H9 (cell line): ENCODE measurements at regions not wholly inside any gene's neighbourhood (a gene's known extent, or its start where the extent isn't known, plus 50 kb on each side); places are given as distances from the start of the nearest gene placed in this dataset.

ENCODE experiments used
- DNase-seq: peaks from one replicate; pipeline ENCODE4 v3.0.0-alpha.2; 2017
- H2AFZ ChIP-seq: one replicate; pipeline ENCODE4 v1.6.1; 2013; ENCODE audit warnings: mild to moderate bottlenecking, low read length, control low read depth, moderate library complexity
- H2AK5ac ChIP-seq: 2 replicates; pipeline ENCODE4 v1.6.1; 2013; ENCODE audit warnings: low read length, control low read depth, mixed read lengths; ENCODE audit not compliant: insufficient read length
- H2BK120ac ChIP-seq: one replicate; pipeline ENCODE4 v1.6.1; 2013; ENCODE audit warnings: low read depth, mild to moderate bottlenecking, low read length, control low read depth, inconsistent platforms; ENCODE audit not compliant: poor library complexity, severe bottlenecking
- H2BK12ac ChIP-seq: 2 replicates; pipeline ENCODE4 v1.6.1; 2013; ENCODE audit warnings: low read length, control low read depth, mixed read lengths, low read depth; ENCODE audit not compliant: insufficient read length
- H2BK15ac ChIP-seq: 2 replicates; pipeline ENCODE4 v1.6.1; 2013; ENCODE audit warnings: low read depth, low read length, control low read depth
- H2BK20ac ChIP-seq: one replicate; pipeline ENCODE4 v1.6.1; 2013; ENCODE audit warnings: low read depth, mild to moderate bottlenecking, low read length, control low read depth, inconsistent platforms; ENCODE audit not compliant: poor library complexity, severe bottlenecking
- H2BK5ac ChIP-seq: 2 replicates; pipeline ENCODE4 v1.6.1; 2013; ENCODE audit warnings: low read length, control low read depth, mixed read lengths; ENCODE audit not compliant: insufficient read length
- H3K14ac ChIP-seq: 2 replicates; pipeline ENCODE4 v1.6.1; 2013; ENCODE audit warnings: low read length, control low read depth; ENCODE audit not compliant: insufficient read depth
- H3K18ac ChIP-seq: 2 replicates; pipeline ENCODE4 v1.6.1; 2013; ENCODE audit warnings: low read depth, mild to moderate bottlenecking, mixed read lengths, low read length, control low read depth; ENCODE audit not compliant: insufficient read length
- H3K23ac ChIP-seq: 2 replicates; pipeline ENCODE4 v1.6.1; 2013; ENCODE audit warnings: low read length, control low read depth, mixed read lengths, low read depth; ENCODE audit not compliant: insufficient read length
- H3K23me2 ChIP-seq: 2 replicates; pipeline ENCODE4 v1.6.1; 2013; ENCODE audit warnings: low read depth, mild to moderate bottlenecking, mixed read lengths, low read length, control low read depth; ENCODE audit not compliant: insufficient read length, poor library complexity, severe bottlenecking
- H3K27ac ChIP-seq: 2 replicates; pipeline ENCODE4 v1.5.1; 2013; ENCODE audit warnings: low read length, control low read depth, mixed read lengths, low read depth; ENCODE audit not compliant: insufficient read length
- H3K27me3 ChIP-seq: 2 replicates; pipeline ENCODE4 v1.6.1; 2013; ENCODE audit warnings: low read length, control low read depth, inconsistent platforms; ENCODE audit not compliant: insufficient read depth
- H3K4ac ChIP-seq: 2 replicates; pipeline ENCODE4 v1.6.1; 2013; ENCODE audit warnings: low read depth, mild to moderate bottlenecking, control low read depth, inconsistent platforms, low read length, moderate library complexity
- H3K4me1 ChIP-seq: 2 replicates; pipeline ENCODE4 v1.6.1; 2013; ENCODE audit warnings: low read length, control low read depth, inconsistent platforms; ENCODE audit not compliant: insufficient read depth
- H3K4me2 ChIP-seq: 2 replicates; pipeline ENCODE4 v1.6.1; 2013; ENCODE audit warnings: low read length, control low read depth, mixed read lengths; ENCODE audit not compliant: insufficient read length, insufficient read depth
- H3K56ac ChIP-seq: 2 replicates; pipeline ENCODE4 v1.6.1; 2013; ENCODE audit warnings: low read depth, mild to moderate bottlenecking, mixed read lengths, low read length, control low read depth; ENCODE audit not compliant: insufficient read length
- H3K79me1 ChIP-seq: 2 replicates; pipeline ENCODE4 v1.6.1; 2013; ENCODE audit warnings: low read depth, mild to moderate bottlenecking, moderate library complexity, low read length, control low read depth, inconsistent platforms; ENCODE audit not compliant: insufficient read depth, poor library complexity, severe bottlenecking
- H3K79me2 ChIP-seq: 2 replicates; pipeline ENCODE4 v1.6.1; 2013; ENCODE audit warnings: low read length, control low read depth, inconsistent platforms; ENCODE audit not compliant: insufficient read depth
- H3K9ac ChIP-seq: 2 replicates; pipeline ENCODE4 v1.6.1; 2013; ENCODE audit warnings: low read length, control low read depth, mixed read lengths; ENCODE audit not compliant: insufficient read length; ENCODE audit errors: extremely low read depth
- H3K9me3 ChIP-seq: one replicate; pipeline ENCODE4 v1.6.1; 2013; ENCODE audit warnings: low read depth, low read length, inconsistent platforms; ENCODE audit not compliant: control insufficient read depth
- H3T11ph ChIP-seq: one replicate; pipeline ENCODE4 v1.6.1; 2013; ENCODE audit warnings: mild to moderate bottlenecking, low read length, control low read depth, inconsistent platforms
- H4K20me1 ChIP-seq: one replicate; pipeline ENCODE4 v1.6.1; 2013; ENCODE audit not compliant: control insufficient read depth, insufficient read length, insufficient read depth
- H4K5ac ChIP-seq: 2 replicates; pipeline ENCODE4 v1.6.1; 2013; ENCODE audit warnings: low read depth, mild to moderate bottlenecking, mixed read lengths, low read length, control low read depth; ENCODE audit not compliant: insufficient read length
- H4K8ac ChIP-seq: replicated peaks from 2 replicates; pipeline ENCODE4 v1.6.1; 2013; ENCODE audit warnings: low read length, control low read depth, mixed read lengths, low read depth; ENCODE audit not compliant: insufficient read length
- H4K91ac ChIP-seq: 2 replicates; pipeline ENCODE4 v1.6.1; 2013; ENCODE audit warnings: low read depth, mild to moderate bottlenecking, moderate library complexity, mixed read lengths, low read length, control low read depth; ENCODE audit not compliant: insufficient read length
- H3K27ac Mint-ChIP-seq, 3 experiments: 2 replicates in 2 of 3; 3 replicates in 1 of 3; pipeline ENCODE4 v1.8.0; 2020 to 2021; ENCODE audit warnings: mixed read lengths in 3 of 3, mild to moderate bottlenecking in 1 of 3, moderate library complexity in 1 of 3
- H3K27me3 Mint-ChIP-seq: 2 replicates; pipeline ENCODE4 v1.8.0; 2021; ENCODE audit warnings: low read depth, mild to moderate bottlenecking, moderate library complexity, mixed read lengths
- H3K36me3 Mint-ChIP-seq, 3 experiments: 2 replicates in 2 of 3; 3 replicates in 1 of 3; pipeline ENCODE4 v1.8.0; 2020 to 2021; ENCODE audit warnings: low read depth in 3 of 3, mixed read lengths in 3 of 3; ENCODE audit not compliant: insufficient read depth in 1 of 3
- H3K4me1 Mint-ChIP-seq, 2 experiments: 2 replicates each; pipeline ENCODE4 v1.8.0; 2020; ENCODE audit warnings: mixed read lengths in 2 of 2
- H3K4me3 Mint-ChIP-seq, 2 experiments: 2 replicates in 1 of 2; 3 replicates in 1 of 2; pipeline ENCODE4 v1.8.0; 2020 to 2021; ENCODE audit warnings: mild to moderate bottlenecking in 2 of 2, mixed read lengths in 2 of 2, moderate library complexity in 1 of 2
- H3K9me3 Mint-ChIP-seq, 2 experiments: 2 replicates in 1 of 2; 3 replicates in 1 of 2; pipeline ENCODE4 v1.8.0; 2020; ENCODE audit warnings: mild to moderate bottlenecking in 2 of 2, mixed read lengths in 2 of 2, moderate library complexity in 1 of 2
- CTCF ChIP-seq: fragments of 200-600 bp; sonication (generic); conservative IDR thresholded peaks from 3 replicates; pipeline ENCODE4 v1.8.0; 2021; ENCODE audit warnings: antibody characterized with exemption, mild to moderate bottlenecking
- WGBS: extraction: QIAGEN DNeasy Blood & Tissue Kit; methylation state at CpG from one replicate; pipeline ENCODE4 v1.1.7; 2013; ENCODE audit warnings: missing lambda C conversion rate, low lambda C conversion rate, mixed read lengths; ENCODE audit not compliant: insufficient read length; ENCODE audit errors: extremely low coverage; 5-methylcytosine and 5-hydroxymethylcytosine counted together

GRCh38 chr7:33776788-33777187, 128.6 kb upstream of the BMPER start:
- Histone ChIP-seq H3K23ac (no peak overlapping the region), H2BK120ac (no peak overlapping the region), H3K9me3 (no peaks in the 10 kb centered on the region), H2AFZ (no peak overlapping the region), H3K14ac (no peak overlapping the region), H2AK5ac (no peak overlapping the region), H3K4ac (no peak overlapping the region), H3K18ac (no peak overlapping the region), H3K23me2 (no peaks in the 10 kb centered on the region), H2BK12ac (no peak overlapping the region), H3K56ac (no peak overlapping the region), H2BK15ac (no peak overlapping the region), H3K27ac (no peak overlapping the region), H4K91ac (no peak overlapping the region), H3T11ph (no peak overlapping the region), H2BK20ac (no peak overlapping the region), H4K8ac (no peak overlapping the region), H3K27me3 (no peaks in the 10 kb centered on the region), H4K20me1 (no peaks in the 10 kb centered on the region), H4K5ac (no peak overlapping the region), H2BK5ac (no peak overlapping the region), H3K9ac (no peak overlapping the region), H3K79me2 (no peaks in the 10 kb centered on the region), H3K79me1 (no peaks in the 10 kb centered on the region), H3K4me2 (no peak overlapping the region), H3K4me1 (no peaks in the 10 kb centered on the region)
- WGBS = no CpG with 5 or more reads among the region's 3 CpGs
- TF ChIP-seq CTCF = no peak
- H3K4me3 Mint-ChIP-seq = no peak overlapping the region
- DNase-seq = no peak
- peaks cover 13 to 18% of the 10 kb centered on the region in 2 experiments for H3K4me1 Mint-ChIP-seq
- no peaks in the 10 kb centered on the region for H3K36me3 Mint-ChIP-seq
- 0 out of 7 replicates have a peak overlapping the region, but pooled peaks of 1 of the 3 experiments have one; percentile 22 for H3K27ac Mint-ChIP-seq
- H3K9me3 Mint-ChIP-seq = no peaks in the 10 kb centered on the region
- H3K27me3 Mint-ChIP-seq = no peaks in the 10 kb centered on the region; the same call in 1 of the 2 replicates
